ENCODE measurements at regions not wholly inside any gene's neighbourhood (a gene's known extent, or its start where the extent isn't known, plus 50 kb on each side); places are given as distances from the start of the nearest gene placed in this dataset.

- no peak for DNase-seq
These were observed 305.6 kb upstream of the PITRM1 start for GRCh38 chr10:3478153-3478552.

GRCh38 chr10:3477683-3478082 lies 305.1 kb upstream of the PITRM1 start:
- DNase-seq = no peak

- no peak for DNase-seq
These were observed 304.3 kb upstream of the PITRM1 start for GRCh38 chr10:3476640-3477448.

GRCh38 chr10:3476186-3476585 lies 303.6 kb upstream of the PITRM1 start:
- no peak for DNase-seq

GRCh38 chr10:3475367-3475766 lies 302.8 kb upstream of the PITRM1 start:
- DNase-seq = no peak

GRCh38 chr10:3474266-3474665 lies 301.7 kb upstream of the PITRM1 start:
- no peak for DNase-seq

- DNase-seq = no peak
These were observed 300.7 kb upstream of the PITRM1 start for GRCh38 chr10:3473271-3473670.

GRCh38 chr10:3472287-3473051 lies 299.9 kb upstream of the PITRM1 start:
- no peak for DNase-seq

GRCh38 chr10:3471927-3472286 lies 299.3 kb upstream of the PITRM1 start:
- no peak for DNase-seq

GRCh38 chr10:3471472-3471871 lies 298.9 kb upstream of the PITRM1 start:
- no peak for DNase-seq

- DNase-seq = no peak
These were observed 297.6 kb upstream of the PITRM1 start for GRCh38 chr10:3470191-3470590.

GRCh38 chr10:3469639-3470020 lies 297.0 kb upstream of the PITRM1 start:
- DNase-seq = no peak

GRCh38 chr10:3468919-3469638 lies 296.5 kb upstream of the PITRM1 start:
- no peak for DNase-seq

GRCh38 chr10:3467052-3467951 lies 294.7 kb upstream of the PITRM1 start:
- no peak for DNase-seq

- DNase-seq = no peak
These were observed 292.9 kb upstream of the PITRM1 start for GRCh38 chr10:3465406-3465891.

- no peak for DNase-seq
These were observed 292.3 kb upstream of the PITRM1 start for GRCh38 chr10:3464760-3465405.

GRCh38 chr10:3460420-3461128 lies 288.0 kb upstream of the PITRM1 start:
- no peak for DNase-seq

GRCh38 chr10:3455385-3456334 lies 283.1 kb upstream of the PITRM1 start:
- no peak for DNase-seq

- no peak for DNase-seq
These were observed 280.2 kb upstream of the PITRM1 start for GRCh38 chr10:3452683-3453361.

All from central memory CD4-positive, alpha-beta T cell (primary cell).